Skeletal muscle cell (primary cell): ENCODE measurements at regions not wholly inside any gene's neighbourhood (a gene's known extent, or its start where the extent isn't known, plus 50 kb on each side); places are given as distances from the start of the nearest gene placed in this dataset.
"Not testable (repeated sequence)": the region's sequence is repeated elsewhere in the genome, so short reads cannot be mapped to it uniquely, and the experiment has no call there.

Source experiments
- DNase-seq: peaks from one replicate; pipeline ENCODE4 v3.0.0-alpha.2; 2010; ENCODE audit warnings: low read depth
- H3K4me3 ChIP-seq: 2 replicates; pipeline ENCODE4 v1.5.1; 2011; ENCODE audit warnings: low read depth, mild to moderate bottlenecking, control low read depth, low read length, moderate library complexity

GRCh38 chr17:27181379-27181925, 112.5 kb upstream of the WSB1 start:
- not testable (repeated sequence) for DNase-seq, H3K4me3 ChIP-seq

- H3K4me3 ChIP-seq, result no peak overlapping the region
- no peak for DNase-seq
Observed at GRCh38 chr17:27181935-27182334, 112.0 kb upstream of the WSB1 start.

GRCh38 chr17:27197505-27197904, 96.4 kb upstream of the WSB1 start:
- not testable (repeated sequence) for H3K4me3 ChIP-seq, DNase-seq

GRCh38 chr17:27199948-27200347, 94.0 kb upstream of the WSB1 start:
- no peak overlapping the region for H3K4me3 ChIP-seq
- no peak for DNase-seq

GRCh38 chr17:27200476-27200875, 93.4 kb upstream of the WSB1 start:
- no peak for DNase-seq
- H3K4me3 ChIP-seq, result no peak overlapping the region

- no peak for DNase-seq
- H3K4me3 ChIP-seq, result no peak overlapping the region
Observed at GRCh38 chr17:27203241-27203640, 90.7 kb upstream of the WSB1 start.

GRCh38 chr17:27206447-27206846, 87.5 kb upstream of the WSB1 start:
- no peak for DNase-seq
- no peak overlapping the region for H3K4me3 ChIP-seq

GRCh38 chr17:27207073-27207513, 86.8 kb upstream of the WSB1 start:
- H3K4me3 ChIP-seq, result no peak overlapping the region
- peak; percentile 29 for DNase-seq

- H3K4me3 ChIP-seq, DNase-seq: not testable (repeated sequence)
Observed at GRCh38 chr17:27208370-27208769, 85.5 kb upstream of the WSB1 start.

GRCh38 chr17:27209316-27209715, 84.6 kb upstream of the WSB1 start:
- H3K4me3 ChIP-seq, result no peak overlapping the region
- no peak for DNase-seq

- not testable (repeated sequence) for DNase-seq
Observed at GRCh38 chr17:27210809-27211208, 83.1 kb upstream of the WSB1 start.

GRCh38 chr17:27216836-27217235, 77.1 kb upstream of the WSB1 start:
- H3K4me3 ChIP-seq, result no peak overlapping the region
- DNase-seq, result no peak

More at GRCh38 chr17:27210809-27211208, 83.1 kb upstream of the WSB1 start:
- H3K4me3 ChIP-seq, result not testable (repeated sequence)

GRCh38 chr17:27217631-27218030, 76.3 kb upstream of the WSB1 start:
- DNase-seq, result no peak
- no peak overlapping the region for H3K4me3 ChIP-seq

- no peak for DNase-seq
- H3K4me3 ChIP-seq, result no peak overlapping the region
Observed at GRCh38 chr17:27218041-27218440, 75.9 kb upstream of the WSB1 start.

GRCh38 chr17:27218719-27219488, 75.0 kb upstream of the WSB1 start:
- H3K4me3 ChIP-seq, result no peak overlapping the region
- no peak for DNase-seq

- no peak for DNase-seq
- no peak overlapping the region for H3K4me3 ChIP-seq
Observed at GRCh38 chr17:27222515-27222914, 71.4 kb upstream of the WSB1 start.

- no peak overlapping the region for H3K4me3 ChIP-seq
- no peak for DNase-seq
Observed at GRCh38 chr17:27224526-27225315, 69.2 kb upstream of the WSB1 start.

- peak; percentile 37 for DNase-seq
- H3K4me3 ChIP-seq, result no peak overlapping the region
Observed at GRCh38 chr17:27226611-27227230, 67.2 kb upstream of the WSB1 start.

GRCh38 chr17:27230996-27231395, 62.9 kb upstream of the WSB1 start:
- no peak overlapping the region for H3K4me3 ChIP-seq
- no peak for DNase-seq

GRCh38 chr17:27232328-27232727, 61.6 kb upstream of the WSB1 start:
- H3K4me3 ChIP-seq, result no peak overlapping the region
- no peak for DNase-seq
